Smooth muscle cell (in vitro differentiated cells): ENCODE measurements at regions not wholly inside any gene's neighbourhood (a gene's known extent, or its start where the extent isn't known, plus 50 kb on each side); places are given as distances from the start of the nearest gene placed in this dataset.

Experiments used
- DNase-seq: peaks from one replicate; lab custom pipeline; 2025; ENCODE audit not compliant: unreplicated experiment; lab: John Stamatoyannopoulos, UW
- H2AFZ ChIP-seq: fragments of 200-600 bp; sonication (generic); 2 replicates; pipeline ENCODE4 v1.6.0; 2016; ENCODE audit warnings: antibody characterized with exemption, low read depth, mild to moderate bottlenecking
- H3F3A ChIP-seq: fragments of 200-600 bp; sonication (generic); 2 replicates; pipeline ENCODE4 v1.6.0; 2017; ENCODE audit warnings: antibody characterized with exemption, low read depth
- H3K27ac ChIP-seq: fragments of 200-600 bp; sonication (generic); 2 replicates; pipeline ENCODE4 v1.5.1; 2016; ENCODE audit warnings: low read depth, mild to moderate bottlenecking
- H3K27me3 ChIP-seq: fragments of 200-600 bp; sonication (generic); 2 replicates; pipeline ENCODE4 v1.6.1; 2016; ENCODE audit warnings: low read depth, mild to moderate bottlenecking
- H3K36me3 ChIP-seq: fragments of 200-600 bp; sonication (generic); 2 replicates; pipeline ENCODE4 v1.5.1; 2016; ENCODE audit warnings: low read depth
- H3K4me1 ChIP-seq: fragments of 200-600 bp; sonication (generic); 2 replicates; pipeline ENCODE4 v1.5.1; 2016; ENCODE audit warnings: low read depth
- H3K4me2 ChIP-seq: fragments of 200-600 bp; sonication (generic); 2 replicates; pipeline ENCODE4 v1.6.0; 2016; ENCODE audit warnings: mild to moderate bottlenecking
- H3K4me3 ChIP-seq: fragments of 200-600 bp; sonication (generic); 2 replicates; pipeline ENCODE4 v1.5.1; 2016; ENCODE audit warnings: mild to moderate bottlenecking
- H3K79me2 ChIP-seq: fragments of 200-600 bp; sonication (generic); 2 replicates; pipeline ENCODE4 v1.6.0; 2016; ENCODE audit warnings: low read depth, mild to moderate bottlenecking
- H3K9ac ChIP-seq: fragments of 200-600 bp; sonication (generic); 2 replicates; pipeline ENCODE4 v1.6.0; 2016; ENCODE audit warnings: low read depth
- H3K9me3 ChIP-seq: fragments of 200-600 bp; sonication (generic); replicated peaks from 2 replicates; pipeline ENCODE4 v1.5.1; 2016; ENCODE audit warnings: low read depth
- H4K20me1 ChIP-seq: fragments of 200-600 bp; sonication (generic); 2 replicates; pipeline ENCODE4 v1.6.0; 2016; ENCODE audit warnings: low read depth
- CTCF ChIP-seq: fragments of 200-600 bp; sonication (generic); IDR thresholded peaks from 2 replicates; pipeline ENCODE4 v1.5.1; 2017; ENCODE audit warnings: borderline replicate concordance, mild to moderate bottlenecking, antibody characterized with exemption; ENCODE audit not compliant: insufficient read depth, poor library complexity, severe bottlenecking
- WGBS: methylation state at CpG from one replicate; pipeline ENCODE4 v1.1.7; 2016; ENCODE audit warnings: low lambda C conversion rate; 5-methylcytosine and 5-hydroxymethylcytosine counted together

- H3K9me3 ChIP-seq: no peaks in the 10 kb centered on the region
- no peaks in the 10 kb centered on the region for H3K27me3 ChIP-seq
- no peak for DNase-seq
- no peaks in the 10 kb centered on the region for H4K20me1 ChIP-seq
- no peaks in the 10 kb centered on the region for H3K36me3 ChIP-seq
- H3K27ac ChIP-seq: no peak overlapping the region
- H3K4me1 ChIP-seq: no peaks in the 10 kb centered on the region
- H3F3A ChIP-seq: no peaks in the 10 kb centered on the region
- no peak overlapping the region for H2AFZ ChIP-seq
- no peak overlapping the region for H3K9ac ChIP-seq
- 79% methylated on average over 1 of the region's 1 CpG for WGBS
- TF ChIP-seq CTCF: no peak
- H3K79me2 ChIP-seq: no peaks in the 10 kb centered on the region
- no peak overlapping the region for H3K4me3 ChIP-seq
- no peak overlapping the region for H3K4me2 ChIP-seq
Observed at GRCh38 chrX:122703762-122704161, 480.3 kb upstream of the GRIA3 start.

- Histone ChIP-seq H3K4me2 (no peak overlapping the region), H3K36me3 (no peaks in the 10 kb centered on the region), H4K20me1 (no peaks in the 10 kb centered on the region), H2AFZ (no peak overlapping the region), H3K9ac (no peak overlapping the region), H3K9me3 (peaks cover under 1% of the 10 kb centered on the region), H3K27ac (no peak overlapping the region), H3K79me2 (no peaks in the 10 kb centered on the region), H3K4me1 (no peaks in the 10 kb centered on the region), H3F3A (no peaks in the 10 kb centered on the region), H3K27me3 (no peaks in the 10 kb centered on the region), H3K4me3 (no peak overlapping the region)
- no peak for TF ChIP-seq CTCF
- no peak for DNase-seq
- 33% methylated on average over 1 of the region's 1 CpG for WGBS
Observed at GRCh38 chrX:122739770-122740169, 444.3 kb upstream of the GRIA3 start.

GRCh38 chrX:122770581-122770980 lies 413.5 kb upstream of the GRIA3 start:
- 66% methylated on average over 3 of the region's 3 CpGs for WGBS
- Histone ChIP-seq H2AFZ (no peak overlapping the region), H3K9me3 (no peaks in the 10 kb centered on the region), H4K20me1 (no peaks in the 10 kb centered on the region), H3K4me2 (no peak overlapping the region), H3K79me2 (no peaks in the 10 kb centered on the region), H3K4me1 (no peaks in the 10 kb centered on the region), H3K27me3 (no peaks in the 10 kb centered on the region), H3K36me3 (no peaks in the 10 kb centered on the region), H3K27ac (no peak overlapping the region), H3K9ac (no peak overlapping the region), H3F3A (no peaks in the 10 kb centered on the region), H3K4me3 (no peak overlapping the region)
- no peak for TF ChIP-seq CTCF
- no peak for DNase-seq

- H4K20me1 ChIP-seq: no peaks in the 10 kb centered on the region
- H3F3A ChIP-seq: no peaks in the 10 kb centered on the region
- no peaks in the 10 kb centered on the region for H3K4me1 ChIP-seq
- no peaks in the 10 kb centered on the region for H3K36me3 ChIP-seq
- no peaks in the 10 kb centered on the region for H3K79me2 ChIP-seq
- DNase-seq: no peak
- H2AFZ ChIP-seq: no peak overlapping the region
- H3K4me3 ChIP-seq: no peak overlapping the region
- H3K27ac ChIP-seq: no peak overlapping the region
- 72% methylated on average over 4 of the region's 4 CpGs for WGBS
- TF ChIP-seq CTCF: no peak
- no peak overlapping the region for H3K9ac ChIP-seq
- H3K9me3 ChIP-seq: no peaks in the 10 kb centered on the region
- no peaks in the 10 kb centered on the region for H3K27me3 ChIP-seq
- no peak overlapping the region for H3K4me2 ChIP-seq
Observed at GRCh38 chrX:122771933-122772332, 412.1 kb upstream of the GRIA3 start.
